BLaER1 (cell line): ENCODE measurements at regions not wholly inside any gene's neighbourhood (a gene's known extent, or its start where the extent isn't known, plus 50 kb on each side); places are given as distances from the start of the nearest gene placed in this dataset.

Source experiments
- H3K27ac ChIP-seq: shearing (Covaris generic); formaldehyde crosslinking; 2 replicates; pipeline ENCODE4 v1.8.1; 2022
- H3K27me3 ChIP-seq: shearing (Covaris generic); formaldehyde crosslinking; 2 replicates; pipeline ENCODE4 v1.8.1; 2022
- H3K36me3 ChIP-seq: shearing (Covaris generic); formaldehyde crosslinking; 2 replicates; pipeline ENCODE4 v1.8.1; 2022
- H3K4me1 ChIP-seq: shearing (Covaris generic); formaldehyde crosslinking; 2 replicates; pipeline ENCODE4 v1.8.1; 2022
- H3K4me2 ChIP-seq: shearing (Covaris generic); formaldehyde crosslinking; 2 replicates; pipeline ENCODE4 v1.8.1; 2022
- H3K4me3 ChIP-seq: shearing (Covaris generic); formaldehyde crosslinking; 2 replicates; pipeline ENCODE4 v1.8.1; 2022
- H3K9ac ChIP-seq: shearing (Covaris generic); formaldehyde crosslinking; 2 replicates; pipeline ENCODE4 v1.8.1; 2022
- H3K9me3 ChIP-seq: shearing (Covaris generic); formaldehyde crosslinking; 2 replicates; pipeline ENCODE4 v1.8.1; 2022
- H4K20me1 ChIP-seq: shearing (Covaris generic); formaldehyde crosslinking; 2 replicates; pipeline ENCODE4 v1.8.1; 2022
- Cebpa-rat ChIP-seq: shearing (Covaris generic); IDR thresholded peaks from 2 replicates; pipeline ENCODE4 v1.8.1; 2022

- no peak overlapping the region for H3K9ac ChIP-seq
Measured at GRCh38 chr6:47897247-47897646, 115.4 kb downstream of the OPN5 start.

GRCh38 chr6:47890326-47890875 is 108.6 kb downstream of the OPN5 start:
- Histone ChIP-seq H3K27ac (no peak overlapping the region), H3K27me3 (no peaks in the 10 kb centered on the region), H3K36me3 (no peaks in the 10 kb centered on the region), H3K4me1 (no peaks in the 10 kb centered on the region), H3K4me3 (no peak overlapping the region), H3K9me3 (no peaks in the 10 kb centered on the region), H3K9ac (no peak overlapping the region), H3K4me2 (no peak overlapping the region), H4K20me1 (no peaks in the 10 kb centered on the region)
- no peak for TF ChIP-seq Cebpa-rat

More at GRCh38 chr6:47897247-47897646, 115.4 kb downstream of the OPN5 start:
- H3K9me3 ChIP-seq: no peaks in the 10 kb centered on the region
- TF ChIP-seq Cebpa-rat: no peak
- H3K4me3 ChIP-seq: no peak overlapping the region
- H3K4me2 ChIP-seq: no peak overlapping the region
- H4K20me1 ChIP-seq: no peaks in the 10 kb centered on the region
- no peaks in the 10 kb centered on the region for H3K36me3 ChIP-seq
- no peaks in the 10 kb centered on the region for H3K4me1 ChIP-seq
- H3K27me3 ChIP-seq: no peaks in the 10 kb centered on the region
- H3K27ac ChIP-seq: no peak overlapping the region

- no peaks in the 10 kb centered on the region for H3K36me3 ChIP-seq
- H3K9me3 ChIP-seq: no peaks in the 10 kb centered on the region
- H3K4me3 ChIP-seq: no peak overlapping the region
Measured at GRCh38 chr6:47879015-47879414, 97.2 kb downstream of the OPN5 start.

More at GRCh38 chr6:47879015-47879414, 97.2 kb downstream of the OPN5 start:
- H3K4me1 ChIP-seq: no peaks in the 10 kb centered on the region
- no peak overlapping the region for H3K4me2 ChIP-seq
- H4K20me1 ChIP-seq: no peaks in the 10 kb centered on the region
- H3K9ac ChIP-seq: no peak overlapping the region
- H3K27me3 ChIP-seq: no peaks in the 10 kb centered on the region
- TF ChIP-seq Cebpa-rat: no peak
- H3K27ac ChIP-seq: no peak overlapping the region
